Limb (tissue), 2 donors: ENCODE measurements at regions not wholly inside any gene's neighbourhood (a gene's known extent, or its start where the extent isn't known, plus 50 kb on each side); places are given as distances from the start of the nearest gene placed in this dataset.

Source experiments
- DNase-seq, 2 donors: peaks; one replicate each; pipeline ENCODE4 v3.0.0-alpha.2; 2016; ENCODE audit errors: extremely low spot score in 2 of 2

DNA sequence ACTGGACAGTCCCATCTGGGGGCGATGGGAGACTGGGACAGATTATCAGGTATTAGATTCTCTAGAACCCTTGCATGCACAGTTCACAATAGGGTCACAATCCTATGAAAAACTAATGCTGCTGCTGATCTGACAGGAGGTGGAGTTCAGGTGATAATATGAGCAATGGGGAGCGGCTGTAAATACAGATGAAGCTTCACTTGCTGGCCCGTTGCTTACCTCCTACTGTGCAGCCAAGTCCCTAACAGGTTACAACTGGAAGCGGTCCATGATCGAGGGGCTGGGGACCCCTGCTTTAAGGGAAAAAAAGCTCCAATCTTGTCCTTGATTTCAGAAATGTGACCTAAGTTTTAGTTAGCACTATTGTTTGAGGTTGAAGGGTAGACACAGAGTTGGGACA lies 175.2 kb downstream of the ZNF330 start:
- no peak for DNase-seq

DNA sequence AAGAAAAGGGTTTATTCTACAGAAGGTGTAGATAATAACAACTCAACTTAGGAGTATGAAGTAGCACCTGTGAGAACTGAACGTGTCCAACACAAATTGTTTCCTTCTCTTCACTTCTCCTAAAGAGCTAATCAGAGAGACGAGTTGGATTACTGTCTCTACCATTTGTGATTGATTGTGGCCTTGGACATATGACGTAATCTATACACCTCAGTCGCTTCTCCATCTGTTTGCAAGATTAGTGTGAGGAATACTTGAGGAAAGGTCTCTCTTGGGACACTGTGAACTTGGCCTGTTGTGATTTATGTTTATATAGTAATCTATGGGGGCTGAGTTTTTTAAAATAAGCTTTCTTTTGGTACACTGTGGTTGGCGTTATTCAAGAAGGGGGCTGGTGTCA lies 182.0 kb downstream of the ZNF330 start:
- DNase-seq = no peak

DNA sequence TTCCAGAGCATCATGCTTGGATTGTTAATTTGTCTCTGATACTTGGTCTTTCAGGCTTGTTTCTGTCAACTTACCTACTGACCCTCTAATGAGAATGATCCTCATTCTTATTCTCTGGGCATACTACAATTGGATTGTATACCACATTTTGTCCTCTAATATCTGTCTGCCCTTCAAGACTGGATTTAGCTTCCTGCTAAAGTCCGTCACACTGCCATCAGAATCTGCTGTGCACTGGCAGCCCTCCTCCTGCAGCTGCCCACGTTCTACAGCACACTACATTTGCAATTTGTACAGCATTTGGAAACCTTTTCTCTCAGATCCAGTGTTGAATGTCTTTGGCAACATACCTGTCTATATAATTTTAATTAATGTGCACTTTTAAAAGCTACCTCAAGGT lies 183.1 kb downstream of the ZNF330 start:
- DNase-seq = no peak

DNA sequence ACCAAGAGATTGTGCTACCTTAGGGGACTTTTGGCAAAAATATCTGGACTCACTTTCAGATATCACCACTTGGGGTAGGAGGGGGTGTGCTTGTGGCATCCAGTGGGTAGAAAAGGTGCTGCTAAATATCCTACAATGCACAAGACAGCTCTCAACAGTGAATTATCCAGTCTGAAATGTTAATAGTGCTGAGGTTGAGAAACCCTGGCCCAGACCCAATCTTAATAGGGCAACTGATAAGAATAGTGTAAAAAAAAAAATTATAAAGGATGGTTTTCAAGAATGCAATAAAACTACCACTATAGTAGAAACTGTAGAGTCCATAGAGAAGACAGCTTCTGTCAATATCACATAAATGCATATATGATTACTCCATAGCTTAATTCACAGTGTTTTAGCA lies 185.5 kb downstream of the ZNF330 start:
- DNase-seq = no peak

- DNase-seq = no peak
Measured at GRCh38 chr4:141409556-141409955, 188.9 kb downstream of the ZNF330 start.

- no peak for DNase-seq
Measured at GRCh38 chr4:141410839-141411238, 190.1 kb downstream of the ZNF330 start.

DNA sequence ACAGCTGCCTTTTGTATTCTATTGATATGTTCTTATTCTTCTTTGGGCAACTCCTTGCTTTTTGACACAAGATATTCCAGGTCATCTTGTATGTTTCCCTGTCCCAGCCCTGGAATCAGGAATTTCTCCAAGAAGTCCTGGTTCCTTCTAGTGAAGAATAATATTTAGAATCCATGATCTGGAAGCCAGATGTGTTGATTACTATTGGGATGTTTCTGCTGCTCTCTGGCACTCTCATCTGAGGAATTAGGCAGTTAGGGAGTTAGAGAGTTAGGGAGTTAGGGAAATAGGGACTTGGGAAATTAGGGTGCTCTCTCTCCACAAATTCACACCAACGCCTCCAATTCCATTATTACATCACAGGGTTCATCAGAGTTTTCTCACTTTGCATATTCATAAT lies 191.2 kb downstream of the ZNF330 start:
- DNase-seq = no peak

- no peak for DNase-seq
Measured at GRCh38 chr4:141413366-141413765, 192.7 kb downstream of the ZNF330 start.

DNA sequence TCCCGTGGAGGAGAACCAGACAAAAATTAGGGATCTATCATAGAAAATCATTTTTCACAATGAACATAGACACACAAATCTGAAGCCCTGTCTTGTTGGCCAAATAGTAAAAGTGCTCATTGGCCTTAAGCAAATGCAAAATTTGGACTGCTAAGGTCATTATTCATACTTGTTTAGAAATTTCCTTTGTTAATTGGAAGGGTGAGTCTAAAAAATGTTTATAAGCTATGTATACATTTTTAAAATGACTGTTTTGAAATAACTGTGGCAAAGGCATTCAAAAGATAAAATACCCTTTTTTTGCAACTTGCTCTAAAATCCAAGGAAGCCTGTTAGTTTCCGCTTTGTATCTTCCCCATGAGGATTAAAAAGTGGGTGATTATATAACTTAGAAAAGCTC lies 195.0 kb downstream of the ZNF330 start:
- no peak for DNase-seq

DNA sequence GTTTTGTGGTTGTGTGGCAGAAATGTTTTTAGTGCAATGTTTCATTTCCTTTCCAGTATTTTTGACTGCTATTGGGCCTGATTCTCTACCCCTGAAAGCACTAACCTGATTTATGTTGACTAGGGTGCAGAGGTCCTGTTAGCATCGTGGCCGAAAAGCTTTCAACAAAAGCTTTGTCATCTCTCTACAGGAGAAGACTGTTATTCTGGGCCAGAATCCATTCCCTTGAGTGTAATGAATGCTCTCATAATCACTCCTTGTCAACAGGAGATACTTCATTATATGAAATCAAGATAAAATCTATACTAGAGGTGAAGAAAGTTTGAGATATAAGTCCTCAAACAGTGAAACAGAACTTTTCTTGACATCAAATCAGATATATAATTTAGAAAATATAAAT lies 195.5 kb downstream of the ZNF330 start:
- DNase-seq = no peak

GRCh38 chr4:141416677-141417363 lies 196.1 kb downstream of the ZNF330 start:
- no peak for DNase-seq

DNA sequence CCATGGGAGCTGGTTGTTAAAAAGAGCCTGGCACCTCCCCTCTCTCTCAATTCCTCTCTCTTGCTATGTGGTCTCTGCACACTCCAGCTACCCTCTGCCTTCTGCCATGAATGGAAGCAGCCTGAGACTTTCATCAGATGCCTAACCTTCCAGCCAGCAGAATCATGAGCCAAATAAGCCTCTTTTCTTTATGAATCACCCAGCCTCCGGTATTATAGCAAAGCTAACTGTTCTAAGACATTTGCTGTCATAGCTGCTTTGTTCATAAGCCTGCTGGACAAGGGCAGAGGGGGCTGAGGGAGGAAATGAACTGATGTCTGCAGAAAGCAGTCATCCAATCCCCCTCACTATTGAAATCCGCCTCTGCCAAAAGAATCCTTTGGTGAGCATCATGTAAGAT lies 196.7 kb downstream of the ZNF330 start:
- DNase-seq = no peak

GRCh38 chr4:141425124-141425523 lies 204.4 kb downstream of the ZNF330 start:
- DNase-seq = no peak

GRCh38 chr4:141427726-141428296 lies 207.1 kb downstream of the ZNF330 start:
- no peak for DNase-seq

- DNase-seq = no peak
Measured at GRCh38 chr4:141429933-141430332, 206.4 kb upstream of the IL15 start.

GRCh38 chr4:141430686-141431085 lies 205.7 kb upstream of the IL15 start:
- no peak for DNase-seq

DNA sequence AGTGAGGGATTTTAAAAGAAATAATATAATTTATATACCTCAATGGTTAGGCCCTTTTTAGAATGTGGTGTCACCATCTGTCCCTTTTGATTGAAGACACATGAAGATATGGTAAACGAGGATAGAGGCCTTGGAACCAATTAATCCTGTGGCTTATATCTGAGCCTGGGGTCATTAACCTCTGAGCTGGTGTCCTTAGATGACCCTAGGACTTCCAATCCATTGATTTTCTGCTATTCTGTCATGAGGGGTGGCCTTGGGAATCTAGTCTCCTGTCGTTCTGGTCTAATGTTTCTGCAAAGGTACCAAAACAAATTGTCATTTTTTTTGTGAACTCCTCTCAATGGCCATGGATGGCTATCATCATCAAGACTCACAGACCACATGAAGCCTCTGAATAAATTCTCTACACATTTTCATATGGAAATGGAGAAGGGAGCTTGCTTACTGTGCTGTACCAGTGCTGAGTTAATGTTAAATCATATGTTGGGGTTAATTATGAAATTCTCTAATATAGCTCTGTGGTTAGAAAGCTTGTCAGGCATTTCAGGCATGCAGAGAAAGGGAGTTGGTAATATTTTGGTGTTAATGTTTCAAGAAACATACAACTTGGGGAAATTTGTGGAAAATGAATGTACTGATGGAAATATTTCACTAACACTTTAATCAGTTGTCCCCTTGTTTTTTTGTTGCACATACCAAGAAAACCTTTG lies 204.2 kb upstream of the IL15 start:
- no peak for DNase-seq

- no peak for DNase-seq
Measured at GRCh38 chr4:141435446-141436225, 200.7 kb upstream of the IL15 start.

DNA sequence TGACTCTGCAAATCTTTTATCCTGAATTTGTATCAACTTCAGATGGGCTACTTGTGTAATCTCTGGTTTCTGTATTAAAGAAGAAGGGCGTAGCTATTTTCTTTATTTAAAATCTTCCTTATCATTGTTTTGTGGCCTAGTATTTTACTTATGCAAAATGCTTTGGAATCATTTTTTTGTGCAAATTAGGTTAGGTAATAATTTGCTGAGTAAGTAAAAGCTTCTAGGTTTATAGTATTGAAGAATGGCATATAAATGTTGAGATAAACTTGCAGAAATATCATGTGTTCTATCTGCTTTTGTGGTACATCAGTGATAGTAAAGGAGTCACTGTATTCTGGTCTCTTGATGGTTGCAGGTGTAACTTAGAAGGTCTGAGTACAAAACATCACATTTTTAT lies 197.2 kb upstream of the IL15 start:
- DNase-seq = no peak

GRCh38 chr4:141447761-141448160 lies 188.6 kb upstream of the IL15 start:
- no peak for DNase-seq

GRCh38 chr4:141448490-141448889 lies 187.9 kb upstream of the IL15 start:
- DNase-seq = no peak

DNA sequence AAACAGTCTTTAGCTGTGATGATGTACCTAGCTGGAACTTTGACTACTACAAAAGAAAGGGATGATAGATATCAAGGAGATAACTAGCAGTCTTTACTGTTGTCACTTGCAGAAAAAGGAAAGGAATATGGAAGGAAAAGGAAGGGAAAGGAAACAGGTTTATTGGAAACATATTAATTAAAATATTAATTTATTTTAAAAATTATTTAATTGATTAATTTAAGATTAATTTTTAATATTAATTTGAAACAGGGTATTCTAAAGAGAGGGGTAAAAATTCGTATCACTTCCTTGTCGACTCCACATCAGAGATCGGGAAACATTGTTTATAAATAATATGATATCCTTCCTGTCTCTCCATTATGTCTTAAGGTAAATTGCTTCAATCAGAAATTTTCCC lies 186.5 kb upstream of the IL15 start:
- no peak for DNase-seq
